Caco-2 (cell line): ENCODE measurements at regions not wholly inside any gene's neighbourhood (a gene's known extent, or its start where the extent isn't known, plus 50 kb on each side); places are given as distances from the start of the nearest gene placed in this dataset.

Experiments
- BruUV-seq: library from RNA; stranded (reverse); fragments of 400-500 nt; replicated peaks from 2 replicates; lab custom pipeline; 2021; lab: Mats Ljungman, UMichigan
- CTCF ChIA-PET: fragments of 300-600 bp; sonication (Branson Sonifier 250); formaldehyde crosslinking; loops from one replicate; lab custom pipeline; 2022; ENCODE audit warnings: antibody characterized with exemption; lab: Charles Lee
- POLR2A ChIA-PET: fragments of 300-600 bp; sonication (Branson Sonifier 250); formaldehyde crosslinking; loops from one replicate; lab custom pipeline; 2022; ENCODE audit warnings: antibody characterized with exemption; lab: Charles Lee
- DNase-seq, 2 experiments: peaks; one replicate each; pipeline versions ENCODE4 v3.0.0 to v3.0.0-alpha.2; 2020 to 2022
- H3K27me3 ChIP-seq: replicated peaks from 2 replicates; pipeline ENCODE4 v1.6.0; 2011; ENCODE audit warnings: low read length; ENCODE audit not compliant: control insufficient read depth, insufficient read depth
- H3K36me3 ChIP-seq: 2 replicates; pipeline ENCODE4 v1.5.1; 2011; ENCODE audit warnings: low read length; ENCODE audit not compliant: control insufficient read depth, insufficient read depth
- H3K4me1 ChIP-seq: fragments of 250-450 bp; sonication (Bioruptor Pico); 2 replicates; pipeline ENCODE4 v1.5.1; 2020; ENCODE audit warnings: mild to moderate bottlenecking
- H3K4me3 ChIP-seq: 2 replicates; pipeline ENCODE4 v1.5.1; 2011; ENCODE audit warnings: low read depth, mild to moderate bottlenecking, control low read depth, low read length
- H3K9me3 ChIP-seq: fragments of 250-450 bp; sonication (Bioruptor Pico); 2 replicates; pipeline ENCODE4 v1.5.1; 2020; ENCODE audit warnings: mild to moderate bottlenecking, moderate library complexity
- H3K27ac Mint-ChIP-seq: one replicate; pipeline ENCODE4 v1.8.0; 2022; ENCODE audit warnings: mixed read lengths; ENCODE audit not compliant: unreplicated experiment
- H3K27me3 Mint-ChIP-seq: one replicate; pipeline ENCODE4 v1.8.0; 2022; ENCODE audit warnings: mixed read lengths; ENCODE audit not compliant: insufficient read depth, unreplicated experiment
- H3K36me3 Mint-ChIP-seq: one replicate; pipeline ENCODE4 v1.8.0; 2022; ENCODE audit warnings: mild to moderate bottlenecking, mixed read lengths; ENCODE audit not compliant: insufficient read depth, unreplicated experiment
- H3K4me1 Mint-ChIP-seq: one replicate; pipeline ENCODE4 v1.8.0; 2022; ENCODE audit warnings: low read depth, mixed read lengths; ENCODE audit not compliant: unreplicated experiment
- H3K4me3 Mint-ChIP-seq: one replicate; pipeline ENCODE4 v1.8.0; 2022; ENCODE audit warnings: mild to moderate bottlenecking, moderate library complexity, mixed read lengths; ENCODE audit not compliant: unreplicated experiment
- H3K9me3 Mint-ChIP-seq: one replicate; pipeline ENCODE4 v1.8.0; 2022; ENCODE audit warnings: mixed read lengths; ENCODE audit not compliant: unreplicated experiment
- CTCF ChIP-seq, 2 experiments: fragments of 200-600 bp in 1 of 2; IDR thresholded peaks; 1 replicate in 1 of 2; 2 replicates in 1 of 2; pipeline versions ENCODE4 v1.5.1 to v1.8.0; 2011 to 2022; ENCODE audit warnings: antibody characterized with exemption in 1 of 2, control low read depth in 1 of 2, inconsistent platforms in 1 of 2, low read depth in 1 of 2, low read length in 1 of 2, mild to moderate bottlenecking in 1 of 2, moderate library complexity in 1 of 2; ENCODE audit not compliant: insufficient read depth in 1 of 2, severe bottlenecking in 1 of 2, unreplicated experiment in 1 of 2
- intact Hi-C: fragments of 100-400 bp; cut with micrococcal nuclease; formaldehyde crosslinking; loops from one replicate; pipeline ENCODE4 v1.10.0; 2022; ENCODE audit not compliant: unreplicated experiment

DNA sequence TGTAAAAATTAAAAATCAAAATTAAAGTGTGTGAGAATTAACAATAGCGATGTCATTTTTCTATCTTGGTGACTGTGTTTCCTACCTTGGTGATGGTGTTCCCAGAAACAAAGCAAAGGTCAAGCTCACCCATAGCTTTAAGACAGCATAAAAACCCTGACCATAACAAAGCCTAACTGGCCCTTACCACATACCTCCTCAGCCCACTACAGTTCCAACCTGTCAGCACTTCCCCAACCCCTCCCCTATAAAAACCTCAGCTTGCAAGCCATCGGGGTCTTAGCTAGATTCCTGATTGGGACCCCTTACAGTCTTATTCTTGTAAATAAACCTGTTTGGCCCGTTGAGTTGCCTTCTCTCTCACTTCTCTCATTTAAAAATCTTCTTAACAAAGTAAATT, 484.4 kb upstream of the PCDH20 start:
- intact Hi-C loops: no loop called here
- BruUV-seq: no TSS peak
- no peak overlapping the region for H3K27ac Mint-ChIP-seq
- no peak overlapping the region for H3K4me3 ChIP-seq
- no peaks in the 10 kb centered on the region for H3K4me1 Mint-ChIP-seq
- H3K27me3 Mint-ChIP-seq: peaks cover 2% of the 10 kb centered on the region
- H3K9me3 ChIP-seq: no peaks in the 10 kb centered on the region
- ChIA-PET POLR2A (no interaction called here), CTCF (no interaction called here)
- no peaks in the 10 kb centered on the region for H3K36me3 Mint-ChIP-seq
- H3K27me3 ChIP-seq: no peaks in the 10 kb centered on the region
- TF ChIP-seq CTCF (IDR thresholded peaks at IDR 0.05; ENCODE audit: insufficient read depth in 1 of 2, low read depth in 1 of 2, low read length in 1 of 2, severe bottlenecking in 1 of 2, unreplicated experiment in 1 of 2): no peak
- no peaks in the 10 kb centered on the region for H3K36me3 ChIP-seq
- no peak overlapping the region for H3K4me3 Mint-ChIP-seq
- H3K9me3 Mint-ChIP-seq: no peaks in the 10 kb centered on the region
- H3K4me1 ChIP-seq: no peaks in the 10 kb centered on the region
- no peak for DNase-seq

DNA sequence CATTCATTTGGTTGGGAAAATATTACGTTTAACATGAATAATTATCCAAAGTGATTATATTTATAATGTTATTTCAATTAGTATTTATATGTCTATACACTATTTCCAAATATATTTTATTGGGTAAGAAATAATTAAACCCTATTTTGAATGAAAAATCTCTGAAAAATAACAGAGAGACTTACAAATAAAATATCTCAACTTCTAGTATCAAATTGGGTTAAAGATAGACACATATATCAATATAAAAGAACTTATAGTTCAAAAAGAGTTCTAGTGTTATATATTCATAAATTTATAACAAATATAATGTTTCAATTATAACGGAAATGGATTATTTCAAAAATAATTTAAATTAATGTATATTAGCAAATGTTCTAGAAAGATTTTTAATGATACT, 482.6 kb upstream of the PCDH20 start:
- Mint-ChIP-seq H3K27me3 (peaks cover 2% of the 10 kb centered on the region), H3K4me3 (no peak overlapping the region), H3K9me3 (no peaks in the 10 kb centered on the region), H3K27ac (no peak overlapping the region), H3K36me3 (no peaks in the 10 kb centered on the region), H3K4me1 (no peaks in the 10 kb centered on the region)
- intact Hi-C loops: no loop called here
- POLR2A ChIA-PET: no interaction called here
- H3K9me3 ChIP-seq: no peaks in the 10 kb centered on the region
- H3K36me3 ChIP-seq: no peaks in the 10 kb centered on the region
- CTCF ChIA-PET: no interaction called here
- no peak overlapping the region for H3K4me3 ChIP-seq
- DNase-seq: no peak
- no peaks in the 10 kb centered on the region for H3K27me3 ChIP-seq
- H3K4me1 ChIP-seq: no peaks in the 10 kb centered on the region
- no TSS peak for BruUV-seq
- TF ChIP-seq CTCF (IDR thresholded peaks at IDR 0.05; ENCODE audit: insufficient read depth in 1 of 2, low read depth in 1 of 2, low read length in 1 of 2, severe bottlenecking in 1 of 2, unreplicated experiment in 1 of 2): no peak

DNA sequence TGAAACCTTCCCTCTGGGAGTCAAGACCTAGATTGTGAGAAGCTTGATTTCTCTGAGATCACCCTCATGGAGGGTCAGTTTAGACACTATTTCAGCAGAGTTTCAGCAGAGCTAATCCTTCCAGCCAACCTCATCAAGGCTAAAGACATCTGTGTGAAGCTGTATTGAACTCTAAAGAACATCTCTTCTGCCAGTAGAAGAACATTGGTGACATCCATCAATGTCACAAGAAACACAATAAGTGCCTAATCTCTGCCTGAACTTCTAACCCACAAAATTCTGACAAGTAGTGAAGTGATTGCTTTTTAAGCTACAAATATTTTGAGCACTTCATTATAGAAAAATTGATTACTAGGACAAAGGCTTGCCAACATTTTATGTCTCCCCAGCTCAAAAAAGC, 475.8 kb upstream of the PCDH20 start:
- no peaks in the 10 kb centered on the region for H3K9me3 Mint-ChIP-seq
- H3K27me3 Mint-ChIP-seq: no peaks in the 10 kb centered on the region
- H3K4me3 Mint-ChIP-seq: no peak overlapping the region
- Histone ChIP-seq H3K4me1 (no peaks in the 10 kb centered on the region), H3K9me3 (no peaks in the 10 kb centered on the region), H3K4me3 (no peak overlapping the region), H3K36me3 (no peaks in the 10 kb centered on the region), H3K27me3 (no peaks in the 10 kb centered on the region)
- no peaks in the 10 kb centered on the region for H3K36me3 Mint-ChIP-seq
- ChIA-PET POLR2A (no interaction called here), CTCF (no interaction called here)
- no TSS peak for BruUV-seq
- no peak overlapping the region for H3K27ac Mint-ChIP-seq
- H3K4me1 Mint-ChIP-seq: no peaks in the 10 kb centered on the region
- intact Hi-C loops: no loop called here
- TF ChIP-seq CTCF (IDR thresholded peaks at IDR 0.05; ENCODE audit: insufficient read depth in 1 of 2, low read depth in 1 of 2, low read length in 1 of 2, severe bottlenecking in 1 of 2, unreplicated experiment in 1 of 2): no peak
- no peak for DNase-seq
